RWPE2 (cell line): ENCODE measurements at regions not wholly inside any gene's neighbourhood (a gene's known extent, or its start where the extent isn't known, plus 50 kb on each side); places are given as distances from the start of the nearest gene placed in this dataset.

Experiments
- ATAC-seq: fragments of 200-7000 bp; cut with Tn5 transposase; 3 replicates; pipeline ENCODE4 v1.9.1; 2021; ENCODE audit warnings: low read depth
- DNase-seq: peaks from one replicate; pipeline ENCODE4 v3.0.0-alpha.2; 2020; ENCODE audit warnings: low spot score
- H3K27ac ChIP-seq: fragments of 450-650 bp; 2 replicates; pipeline ENCODE4 v1.5.1; 2017; ENCODE audit warnings: mild to moderate bottlenecking; ENCODE audit not compliant: poor library complexity, severe bottlenecking
- H3K27me3 ChIP-seq: fragments of 250-450 bp; sonication (Bioruptor Pico); 2 replicates; pipeline ENCODE4 v1.5.1; 2021; ENCODE audit warnings: mild to moderate bottlenecking, moderate library complexity; ENCODE audit not compliant: insufficient read depth, poor library complexity, severe bottlenecking
- H3K36me3 ChIP-seq: fragments of 250-450 bp; sonication (Bioruptor Pico); 2 replicates; pipeline ENCODE4 v1.5.1; 2020; ENCODE audit warnings: low read depth, mild to moderate bottlenecking, moderate library complexity
- H3K4me1 ChIP-seq: fragments of 250-450 bp; sonication (Bioruptor Pico); 2 replicates; pipeline ENCODE4 v1.5.1; 2021; ENCODE audit warnings: mild to moderate bottlenecking, moderate library complexity; ENCODE audit not compliant: insufficient read depth, poor library complexity, severe bottlenecking
- H3K4me3 ChIP-seq: fragments of 250-450 bp; sonication (Bioruptor Pico); 2 replicates; pipeline ENCODE4 v1.5.1; 2021; ENCODE audit warnings: mild to moderate bottlenecking, moderate library complexity; ENCODE audit not compliant: severe bottlenecking
- H3K9me3 ChIP-seq: fragments of 250-450 bp; sonication (Bioruptor Pico); 2 replicates; pipeline ENCODE4 v1.5.1; 2021; ENCODE audit warnings: mild to moderate bottlenecking, moderate library complexity; ENCODE audit not compliant: severe bottlenecking
- TF ChIP-seq, protein P1 (sequence below): fragments of 450-650 bp; IDR thresholded peaks from one replicate; pipeline ENCODE4 v1.5.1; 2017; ENCODE audit warnings: mild to moderate bottlenecking, moderate library complexity; ENCODE audit not compliant: poor library complexity, severe bottlenecking

DNA sequence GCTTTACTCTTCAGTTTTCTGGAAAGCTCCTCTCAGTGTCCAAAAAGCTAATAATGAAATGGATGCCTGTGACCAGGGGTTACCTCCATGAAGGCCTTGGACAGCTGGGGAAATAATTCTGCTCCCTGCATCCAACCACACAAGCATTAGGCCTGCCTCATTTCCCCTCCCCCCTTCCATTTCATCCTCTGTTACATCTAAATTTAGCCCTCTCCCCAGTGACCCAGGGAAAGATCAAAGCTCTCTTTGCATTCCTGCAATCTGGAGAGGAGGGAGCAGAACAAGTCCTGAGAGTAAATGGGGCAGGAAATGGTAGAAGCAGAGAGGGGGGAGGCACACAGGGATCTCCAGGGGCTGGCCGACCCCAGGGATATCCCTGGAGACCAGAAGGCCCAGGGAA is 452.7 kb downstream of the TSHZ3 start:
- Histone ChIP-seq H3K4me3 (no peak overlapping the region), H3K27ac (no peak overlapping the region), H3K36me3 (no peaks in the 10 kb centered on the region), H3K27me3 (no peaks in the 10 kb centered on the region), H3K4me1 (no peaks in the 10 kb centered on the region), H3K9me3 (no peaks in the 10 kb centered on the region)
- no peak for ATAC-seq
- DNase-seq: no peak
- TF ChIP-seq, protein P1, sequence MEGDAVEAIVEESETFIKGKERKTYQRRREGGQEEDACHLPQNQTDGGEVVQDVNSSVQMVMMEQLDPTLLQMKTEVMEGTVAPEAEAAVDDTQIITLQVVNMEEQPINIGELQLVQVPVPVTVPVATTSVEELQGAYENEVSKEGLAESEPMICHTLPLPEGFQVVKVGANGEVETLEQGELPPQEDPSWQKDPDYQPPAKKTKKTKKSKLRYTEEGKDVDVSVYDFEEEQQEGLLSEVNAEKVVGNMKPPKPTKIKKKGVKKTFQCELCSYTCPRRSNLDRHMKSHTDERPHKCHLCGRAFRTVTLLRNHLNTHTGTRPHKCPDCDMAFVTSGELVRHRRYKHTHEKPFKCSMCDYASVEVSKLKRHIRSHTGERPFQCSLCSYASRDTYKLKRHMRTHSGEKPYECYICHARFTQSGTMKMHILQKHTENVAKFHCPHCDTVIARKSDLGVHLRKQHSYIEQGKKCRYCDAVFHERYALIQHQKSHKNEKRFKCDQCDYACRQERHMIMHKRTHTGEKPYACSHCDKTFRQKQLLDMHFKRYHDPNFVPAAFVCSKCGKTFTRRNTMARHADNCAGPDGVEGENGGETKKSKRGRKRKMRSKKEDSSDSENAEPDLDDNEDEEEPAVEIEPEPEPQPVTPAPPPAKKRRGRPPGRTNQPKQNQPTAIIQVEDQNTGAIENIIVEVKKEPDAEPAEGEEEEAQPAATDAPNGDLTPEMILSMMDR: no peak

DNA sequence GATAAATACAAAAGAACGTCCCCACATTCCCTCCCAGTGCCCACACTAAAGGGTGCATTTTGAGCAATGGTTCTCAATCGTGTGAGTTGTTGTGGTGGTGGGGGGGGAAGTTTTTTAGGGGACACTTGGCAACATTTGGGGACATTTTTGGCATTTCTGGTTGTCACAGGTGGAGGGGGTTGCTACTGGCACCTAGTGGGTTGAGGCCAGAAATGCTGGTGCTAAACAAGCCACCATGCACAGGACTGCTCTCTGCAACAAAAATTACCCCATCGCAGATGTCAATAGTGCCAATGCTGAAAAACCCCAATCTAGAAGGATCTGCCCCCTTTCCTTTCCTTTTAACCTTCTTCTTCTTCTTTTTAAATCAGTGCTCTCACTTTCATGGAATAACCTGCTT is 453.3 kb downstream of the TSHZ3 start:
- ATAC-seq: no peak
- H3K9me3 ChIP-seq: no peaks in the 10 kb centered on the region
- H3K4me3 ChIP-seq: no peak overlapping the region
- no peaks in the 10 kb centered on the region for H3K36me3 ChIP-seq
- H3K27ac ChIP-seq: no peak overlapping the region
- H3K4me1 ChIP-seq: no peaks in the 10 kb centered on the region
- no peaks in the 10 kb centered on the region for H3K27me3 ChIP-seq
- TF ChIP-seq, protein P1: no peak
- DNase-seq: no peak

DNA sequence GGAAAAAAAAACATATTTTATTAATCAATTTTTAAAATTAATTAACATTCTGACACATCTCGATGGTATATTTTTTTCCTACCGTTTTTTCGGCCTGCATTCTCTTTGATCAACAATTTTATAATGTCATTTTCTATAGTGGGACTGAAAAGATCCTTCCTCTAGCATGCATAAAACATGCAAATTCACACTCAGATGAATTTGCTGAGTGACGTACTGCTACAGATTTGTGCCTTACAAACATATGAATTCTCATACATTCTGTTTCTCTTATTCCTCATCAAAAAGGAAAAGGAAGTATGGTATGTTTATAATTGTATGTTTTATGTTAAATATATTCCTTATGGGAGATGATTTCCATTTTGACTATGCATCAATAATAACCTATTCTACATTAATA is 458.2 kb downstream of the TSHZ3 start:
- Histone ChIP-seq H3K36me3 (no peaks in the 10 kb centered on the region), H3K4me3 (no peak overlapping the region), H3K9me3 (no peaks in the 10 kb centered on the region), H3K27ac (no peak overlapping the region), H3K4me1 (no peaks in the 10 kb centered on the region), H3K27me3 (no peaks in the 10 kb centered on the region)
- TF ChIP-seq, protein P1: no peak
- ATAC-seq (no peak), DNase-seq (no peak)

DNA sequence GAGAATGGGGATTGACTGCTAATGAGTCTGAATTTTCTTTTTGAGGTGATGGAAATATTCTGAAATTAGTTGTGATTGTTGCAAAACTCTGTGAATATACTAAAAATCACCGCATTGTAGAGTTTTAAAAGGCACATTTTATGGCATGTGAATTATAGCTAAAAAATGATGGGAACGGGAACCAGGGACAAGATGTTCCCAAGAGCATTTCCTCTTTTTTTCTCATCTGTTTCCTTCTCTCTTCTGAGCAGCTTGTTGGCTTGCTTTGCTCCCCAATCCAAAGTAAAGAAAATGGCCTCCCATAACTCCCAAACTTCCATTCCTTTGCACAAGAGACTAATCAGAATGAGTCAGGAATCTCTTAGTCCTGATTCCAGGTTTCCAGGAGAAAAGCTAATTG is 459.2 kb downstream of the TSHZ3 start:
- no peaks in the 10 kb centered on the region for H3K36me3 ChIP-seq
- TF ChIP-seq, protein P1: no peak
- H3K9me3 ChIP-seq: no peaks in the 10 kb centered on the region
- H3K4me1 ChIP-seq: no peaks in the 10 kb centered on the region
- no peaks in the 10 kb centered on the region for H3K27me3 ChIP-seq
- ATAC-seq (no peak), DNase-seq (no peak)
- H3K4me3 ChIP-seq: no peak overlapping the region
- no peak overlapping the region for H3K27ac ChIP-seq

DNA sequence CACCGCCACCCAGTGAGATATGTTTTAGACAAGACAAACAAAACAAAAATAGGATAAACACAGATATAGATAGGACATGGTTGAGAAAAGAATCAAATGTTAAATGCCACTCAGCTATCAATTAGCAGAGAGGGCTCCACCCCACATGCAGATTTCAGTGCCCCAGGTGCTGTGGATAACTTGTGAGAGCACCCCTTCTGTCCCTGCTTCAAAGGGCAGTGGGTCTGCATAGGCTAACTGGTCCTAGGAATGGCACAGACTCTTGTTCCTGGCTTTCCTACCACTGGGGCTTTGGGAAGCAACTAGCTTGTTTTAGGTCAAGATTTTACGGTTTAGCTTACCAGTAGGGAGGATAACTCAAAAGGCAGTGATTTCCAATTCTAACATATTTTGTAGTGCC is 460.3 kb downstream of the TSHZ3 start:
- DNase-seq (no peak), ATAC-seq (no peak)
- H3K9me3 ChIP-seq: no peaks in the 10 kb centered on the region
- H3K4me1 ChIP-seq: no peaks in the 10 kb centered on the region
- TF ChIP-seq, protein P1: no peak
- no peak overlapping the region for H3K27ac ChIP-seq
- H3K36me3 ChIP-seq: no peaks in the 10 kb centered on the region
- H3K27me3 ChIP-seq: no peaks in the 10 kb centered on the region
- H3K4me3 ChIP-seq: no peak overlapping the region
